ENCODE measurements at regions not wholly inside any gene's neighbourhood (a gene's known extent, or its start where the extent isn't known, plus 50 kb on each side); places are given as distances from the start of the nearest gene placed in this dataset.

DNA sequence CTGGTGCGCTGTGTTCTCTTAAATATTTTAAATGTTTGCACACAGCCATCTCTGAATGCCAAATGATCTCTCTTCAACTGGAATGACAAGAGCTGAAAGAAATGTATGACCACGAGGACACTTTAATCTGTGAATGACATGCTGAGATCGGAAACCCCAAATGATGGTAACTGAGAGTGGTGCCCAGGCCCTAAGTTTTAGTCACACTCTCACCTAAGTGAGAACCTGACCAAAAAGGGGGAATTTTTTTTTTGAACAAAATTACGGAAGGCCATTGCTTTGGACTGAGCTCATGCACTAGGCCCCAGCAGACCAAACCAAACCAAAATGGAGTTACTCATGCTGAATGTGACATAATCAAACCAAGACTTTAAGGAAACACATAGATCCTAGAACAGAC, 167.1 kb upstream of the TUT7 start:
- DNase-seq, result no peak
- peaks cover 6% of the 10 kb centered on the region for H3K27me3 ChIP-seq (ENCODE audit: low read depth)
- intact Hi-C loops (cut with micrococcal nuclease), result loop anchor here (5.0 kb wide), 1 partner anchor 166 kb away; no protein-coding TSS in a partner anchor
- no peaks in the 10 kb centered on the region for H3K36me3 ChIP-seq
- TF ChIP-seq, protein P1, sequence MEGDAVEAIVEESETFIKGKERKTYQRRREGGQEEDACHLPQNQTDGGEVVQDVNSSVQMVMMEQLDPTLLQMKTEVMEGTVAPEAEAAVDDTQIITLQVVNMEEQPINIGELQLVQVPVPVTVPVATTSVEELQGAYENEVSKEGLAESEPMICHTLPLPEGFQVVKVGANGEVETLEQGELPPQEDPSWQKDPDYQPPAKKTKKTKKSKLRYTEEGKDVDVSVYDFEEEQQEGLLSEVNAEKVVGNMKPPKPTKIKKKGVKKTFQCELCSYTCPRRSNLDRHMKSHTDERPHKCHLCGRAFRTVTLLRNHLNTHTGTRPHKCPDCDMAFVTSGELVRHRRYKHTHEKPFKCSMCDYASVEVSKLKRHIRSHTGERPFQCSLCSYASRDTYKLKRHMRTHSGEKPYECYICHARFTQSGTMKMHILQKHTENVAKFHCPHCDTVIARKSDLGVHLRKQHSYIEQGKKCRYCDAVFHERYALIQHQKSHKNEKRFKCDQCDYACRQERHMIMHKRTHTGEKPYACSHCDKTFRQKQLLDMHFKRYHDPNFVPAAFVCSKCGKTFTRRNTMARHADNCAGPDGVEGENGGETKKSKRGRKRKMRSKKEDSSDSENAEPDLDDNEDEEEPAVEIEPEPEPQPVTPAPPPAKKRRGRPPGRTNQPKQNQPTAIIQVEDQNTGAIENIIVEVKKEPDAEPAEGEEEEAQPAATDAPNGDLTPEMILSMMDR (IDR thresholded peaks at IDR 0.05; ENCODE audit: borderline replicate concordance), result no peak
- no peak overlapping the region for H3K4me3 ChIP-seq
- H3K9me3 ChIP-seq (replicated peaks), result no peaks in the 10 kb centered on the region
- no peak overlapping the region for H3K27ac ChIP-seq (replicated peaks)
- H3K4me1 ChIP-seq, result no peaks in the 10 kb centered on the region

DNA sequence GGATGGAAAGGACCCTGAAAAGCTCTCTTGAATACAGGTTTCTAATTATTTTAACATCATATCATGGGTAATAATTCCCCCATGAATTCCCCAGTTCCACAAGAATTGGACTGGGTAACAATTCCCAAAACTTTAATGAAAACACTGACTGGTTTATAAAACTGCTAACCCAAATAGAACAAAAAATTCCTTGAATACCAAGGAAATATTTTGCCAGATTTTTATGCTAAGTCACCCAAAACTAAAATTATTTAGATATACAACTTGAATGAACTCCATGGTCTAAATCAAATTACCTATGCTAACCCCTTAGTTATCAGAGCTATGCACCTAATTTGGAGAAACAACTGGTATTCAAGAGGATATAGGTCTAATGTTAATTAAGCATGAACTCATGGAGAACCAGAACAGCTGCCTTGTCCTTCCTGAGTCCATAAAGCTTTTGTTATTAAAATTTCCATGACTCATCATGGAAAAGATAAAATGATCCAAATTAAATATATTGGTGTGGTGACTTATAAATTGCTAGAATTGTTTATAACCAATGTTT, 164.9 kb upstream of the TUT7 start:
- TF ChIP-seq, protein P1 (IDR thresholded peaks at IDR 0.05; ENCODE audit: borderline replicate concordance), result no peak
- intact Hi-C loops (cut with micrococcal nuclease), result no loop called here
- H3K36me3 ChIP-seq, result no peaks in the 10 kb centered on the region
- no peak for DNase-seq
- no peaks in the 10 kb centered on the region for H3K27me3 ChIP-seq (ENCODE audit: low read depth)
- H3K9me3 ChIP-seq (replicated peaks), result no peaks in the 10 kb centered on the region
- H3K27ac ChIP-seq (replicated peaks), result no peak overlapping the region
- no peaks in the 10 kb centered on the region for H3K4me1 ChIP-seq
- no peak overlapping the region for H3K4me3 ChIP-seq

DNA sequence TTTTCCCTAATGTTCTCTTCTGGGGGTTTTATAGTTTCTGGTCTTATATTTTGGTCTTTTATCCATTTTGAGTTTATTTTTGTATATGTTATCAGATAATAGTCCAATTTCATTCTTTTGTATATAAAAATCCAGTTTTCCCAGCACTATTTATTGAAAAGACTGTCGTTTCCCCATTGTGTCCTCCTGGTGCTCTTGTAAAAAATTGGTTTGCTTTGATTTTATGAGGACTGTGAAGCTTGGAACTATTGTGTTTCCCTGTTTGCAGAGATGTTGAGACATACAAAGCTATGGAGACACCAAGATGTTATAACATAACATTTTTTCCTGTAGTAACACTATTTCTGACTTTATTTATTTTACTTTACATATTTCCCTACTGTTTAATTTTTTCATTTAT, 163.3 kb upstream of the TUT7 start:
- TF ChIP-seq, protein P1 (IDR thresholded peaks at IDR 0.05; ENCODE audit: borderline replicate concordance), result no peak
- intact Hi-C loops (cut with micrococcal nuclease), result no loop called here
- H3K27me3 ChIP-seq (ENCODE audit: low read depth), result no peaks in the 10 kb centered on the region

DNA sequence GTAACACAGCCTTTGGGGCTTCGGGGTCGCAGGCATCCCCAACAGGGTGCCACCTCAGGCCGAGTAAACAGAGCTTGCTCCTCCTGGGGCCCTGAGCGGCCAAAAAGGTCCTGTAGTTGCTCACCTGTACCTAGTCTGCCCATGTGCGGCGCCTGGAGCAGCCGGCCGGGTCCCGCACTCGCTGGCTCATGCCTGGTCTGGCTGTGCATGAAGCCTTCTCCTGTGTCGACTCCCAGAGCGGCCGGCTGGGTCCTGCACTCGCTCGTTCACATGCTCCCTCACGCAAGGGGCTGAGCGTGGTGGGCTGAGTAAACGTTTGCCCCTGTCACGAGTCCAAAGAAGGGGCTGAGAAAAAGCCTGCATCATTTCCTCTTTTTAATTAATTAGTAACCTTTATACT, 162.4 kb upstream of the TUT7 start:
- intact Hi-C loops (cut with micrococcal nuclease), result no loop called here
- no peak overlapping the region for H3K27ac ChIP-seq (replicated peaks)
- TF ChIP-seq, protein P1 (IDR thresholded peaks at IDR 0.05; ENCODE audit: borderline replicate concordance), result no peak
- no peaks in the 10 kb centered on the region for H3K9me3 ChIP-seq (replicated peaks)
- H3K27me3 ChIP-seq (ENCODE audit: low read depth), result peaks cover 3% of the 10 kb centered on the region
- no peak overlapping the region for H3K4me3 ChIP-seq
- H3K36me3 ChIP-seq, result no peaks in the 10 kb centered on the region
- DNase-seq, result no peak
- H3K4me1 ChIP-seq, result no peaks in the 10 kb centered on the region

More for the DNA sequence above, 163.3 kb upstream of the TUT7 start:
- Histone ChIP-seq H3K9me3 (replicated peaks) (no peaks in the 10 kb centered on the region), H3K4me1 (no peaks in the 10 kb centered on the region), H3K36me3 (no peaks in the 10 kb centered on the region), H3K27ac (replicated peaks) (no peak overlapping the region), H3K4me3 (no peak overlapping the region)
- DNase-seq, result no peak

GRCh38 chr9:86515221-86515620, 161.0 kb upstream of the TUT7 start:
- DNase-seq, result no peak
- H3K27ac ChIP-seq (replicated peaks), result no peak overlapping the region
- no peaks in the 10 kb centered on the region for H3K36me3 ChIP-seq
- intact Hi-C loops (cut with micrococcal nuclease), result no loop called here
- H3K27me3 ChIP-seq (ENCODE audit: low read depth), result peaks cover 6% of the 10 kb centered on the region
- H3K9me3 ChIP-seq (replicated peaks), result no peaks in the 10 kb centered on the region
- no peak overlapping the region for H3K4me3 ChIP-seq
- TF ChIP-seq, protein P1 (IDR thresholded peaks at IDR 0.05; ENCODE audit: borderline replicate concordance), result no peak
- no peaks in the 10 kb centered on the region for H3K4me1 ChIP-seq
